B cell (primary cell): ENCODE measurements at regions not wholly inside any gene's neighbourhood (a gene's known extent, or its start where the extent isn't known, plus 50 kb on each side); places are given as distances from the start of the nearest gene placed in this dataset.

Experiments used
- ATAC-seq: fragments of 200-7000 bp; cut with Tn5 transposase; one replicate; pipeline ENCODE4 v1.10.0; 2021; ENCODE audit warnings: low read depth, mild to moderate bottlenecking, moderate number of reproducible peaks, moderate library complexity
- CTCF ChIA-PET: fragments of 350-600 bp; sonication (Branson Sonifier 250); formaldehyde crosslinking; loops from one replicate; lab custom pipeline; 2021; ENCODE audit warnings: antibody characterized with exemption, inconsistent platforms; lab: Charles Lee
- POLR2A ChIA-PET: fragments of 350-600 bp; sonication (Branson Sonifier 250); formaldehyde crosslinking; loops from one replicate; lab custom pipeline; 2021; ENCODE audit warnings: antibody characterized with exemption; lab: Charles Lee
- DNase-seq: peaks from one replicate; pipeline ENCODE4 v3.0.0; 2013
- H2AFZ ChIP-seq: 2 replicates; pipeline ENCODE4 v1.6.1; 2012; ENCODE audit warnings: mild to moderate bottlenecking, low read depth, low read length; ENCODE audit not compliant: insufficient read depth, poor library complexity, severe bottlenecking
- H3K27ac ChIP-seq, 2 donors: 1 replicate in 1 of 2; 2 replicates in 1 of 2; pipeline ENCODE4 v1.5.1; 2012 to 2013; ENCODE audit warnings: low read length in 2 of 2, mild to moderate bottlenecking in 2 of 2, moderate library complexity in 1 of 2
- H3K27me3 ChIP-seq, 4 experiments: fragments of 200-600 bp in 1 of 4; sonication (generic) in 1 of 4; replicated peaks in 1 of 4; 1 replicate in 2 of 4; 2 replicates in 2 of 4; pipeline versions ENCODE4 v1.6.1 to v1.7.0; 2013 to 2016; ENCODE audit warnings: low read length in 3 of 4, mild to moderate bottlenecking in 2 of 4, mixed read lengths in 1 of 4, moderate library complexity in 1 of 4; ENCODE audit not compliant: insufficient read depth in 4 of 4, control insufficient read depth in 3 of 4; ENCODE audit errors: control extremely low read depth in 1 of 4
- H3K36me3 ChIP-seq, 2 experiments: replicated peaks in 1 of 2; 1 replicate in 1 of 2; 2 replicates in 1 of 2; pipeline versions ENCODE4 v1.6.1 to v1.7.1; 2013; ENCODE audit warnings: low read length in 1 of 2; ENCODE audit not compliant: insufficient read depth in 2 of 2, control insufficient read depth in 1 of 2; ENCODE audit errors: control extremely low read depth in 1 of 2, extremely low read depth in 1 of 2
- H3K4me1 ChIP-seq, 2 donors: fragments of 200-600 bp in 1 of 2; sonication (generic) in 1 of 2; 1 replicate in 1 of 2; 2 replicates in 1 of 2; pipeline versions ENCODE4 v1.5.1 to v1.6.1; 2013 to 2017; ENCODE audit warnings: low read length in 2 of 2; ENCODE audit not compliant: control insufficient read depth in 2 of 2, insufficient read depth in 2 of 2
- H3K4me2 ChIP-seq: replicated peaks from 2 replicates; pipeline ENCODE3; 2012; ENCODE audit warnings: mild to moderate bottlenecking, low read depth, low read length; ENCODE audit not compliant: poor library complexity, severe bottlenecking
- H3K4me3 ChIP-seq, 5 experiments: fragments of 200-600 bp in 1 of 5; sonication (generic) in 1 of 5; 1 replicate in 3 of 5; 2 replicates in 2 of 5; pipeline versions ENCODE4 v1.5.1 to v1.7.0; 2011 to 2016; ENCODE audit warnings: low read length in 4 of 5, mild to moderate bottlenecking in 4 of 5, low read depth in 2 of 5, control low read depth in 1 of 5, moderate library complexity in 1 of 5; ENCODE audit not compliant: insufficient read depth in 1 of 5; ENCODE audit errors: control extremely low read depth in 1 of 5, extremely low read depth in 1 of 5
- H3K79me2 ChIP-seq: fragments of 200-600 bp; sonication (generic); one replicate; pipeline ENCODE4 v1.6.0; 2016; ENCODE audit warnings: low read length; ENCODE audit not compliant: control insufficient read depth, insufficient read depth
- H3K9ac ChIP-seq: fragments of 200-600 bp; sonication (generic); 2 replicates; pipeline ENCODE4 v1.6.1; 2017; ENCODE audit warnings: mild to moderate bottlenecking, low read length, moderate library complexity
- H3K9me3 ChIP-seq, 3 donors: one replicate each; pipeline versions ENCODE4 v1.6.1 to v1.7.1; 2013; ENCODE audit warnings: low read length in 2 of 3; ENCODE audit not compliant: control insufficient read depth in 2 of 3, insufficient read depth in 1 of 3; ENCODE audit errors: control extremely low read depth in 1 of 3
- H4K20me1 ChIP-seq: 2 replicates; pipeline ENCODE4 v1.6.0; 2012; ENCODE audit warnings: mild to moderate bottlenecking, low read length; ENCODE audit not compliant: insufficient read depth, control insufficient read depth, poor library complexity, severe bottlenecking
- H3K27ac Mint-ChIP-seq: one replicate; pipeline ENCODE4 v1.8.0; 2021; ENCODE audit warnings: mixed read lengths
- H3K27me3 Mint-ChIP-seq: one replicate; pipeline ENCODE4 v1.8.0; 2021; ENCODE audit warnings: mixed read lengths
- H3K4me1 Mint-ChIP-seq: one replicate; pipeline ENCODE4 v1.8.0; 2021; ENCODE audit warnings: mixed read lengths
- H3K4me3 Mint-ChIP-seq: one replicate; pipeline ENCODE4 v1.8.0; 2021; ENCODE audit warnings: mixed read lengths
- H3K9me3 Mint-ChIP-seq: one replicate; pipeline ENCODE4 v1.8.0; 2022; ENCODE audit warnings: mixed read lengths; ENCODE audit not compliant: insufficient read depth
- CTCF ChIP-seq: fragments of 200-600 bp; IDR thresholded peaks from one replicate; pipeline ENCODE4 v1.8.0; 2022; ENCODE audit warnings: antibody characterized with exemption, mild to moderate bottlenecking
- EZH2 ChIP-seq: IDR thresholded peaks from 2 replicates; pipeline ENCODE4 v1.6.1; 2012; ENCODE audit warnings: borderline replicate concordance, low read depth, mild to moderate bottlenecking, moderate library complexity, low read length; ENCODE audit not compliant: insufficient read depth, poor library complexity, severe bottlenecking
- WGBS: methylation state at CpG from one replicate; pipeline ENCODE4 v1.1.5; 2013; ENCODE audit warnings: missing lambda C conversion rate; ENCODE audit not compliant: insufficient coverage; 5-methylcytosine and 5-hydroxymethylcytosine counted together
- intact Hi-C: fragments of 100-400 bp; cut with micrococcal nuclease; formaldehyde crosslinking; loops from one replicate; pipeline ENCODE4 v1.10.0; 2022

- ATAC-seq (no peak), DNase-seq (no peak)
- no peak overlapping the region for H3K4me3 Mint-ChIP-seq
- no peaks in the 10 kb centered on the region for H3K9me3 ChIP-seq
- ChIA-PET POLR2A (no interaction called here), CTCF (no interaction called here)
- H3K4me2 ChIP-seq: no peak overlapping the region
- intact Hi-C loops: no loop called here
- H3K27ac ChIP-seq: no peak overlapping the region
- H3K4me3 ChIP-seq: no peak overlapping the region
- no peaks in the 10 kb centered on the region for H3K27me3 ChIP-seq
- H2AFZ ChIP-seq: no peak overlapping the region
- TF ChIP-seq EZH2: no peak
- no peak for TF ChIP-seq CTCF
- no peaks in the 10 kb centered on the region for H4K20me1 ChIP-seq
- no peaks in the 10 kb centered on the region for H3K27me3 Mint-ChIP-seq
- no peaks in the 10 kb centered on the region for H3K4me1 ChIP-seq
- no peak overlapping the region for H3K9ac ChIP-seq
- no peaks in the 10 kb centered on the region for H3K36me3 ChIP-seq
- no peak overlapping the region for H3K27ac Mint-ChIP-seq
- no CpG with 5 or more reads among the region's 2 CpGs for WGBS
- H3K9me3 Mint-ChIP-seq: no peaks in the 10 kb centered on the region
- H3K4me1 Mint-ChIP-seq: no peaks in the 10 kb centered on the region
- no peaks in the 10 kb centered on the region for H3K79me2 ChIP-seq
These were observed 107.5 kb downstream of the OSR1 start for GRCh38 chr2:19250906-19251305.

- Histone ChIP-seq H3K9ac (no peak overlapping the region), H3K4me1 (no peaks in the 10 kb centered on the region), H3K36me3 (no peaks in the 10 kb centered on the region), H4K20me1 (no peaks in the 10 kb centered on the region), H3K4me3 (no peak overlapping the region), H3K9me3 (no peaks in the 10 kb centered on the region), H3K27ac (no peak overlapping the region), H2AFZ (no peak overlapping the region), H3K4me2 (no peak overlapping the region), H3K79me2 (no peaks in the 10 kb centered on the region), H3K27me3 (no peaks in the 10 kb centered on the region)
- Mint-ChIP-seq H3K9me3 (no peaks in the 10 kb centered on the region), H3K4me3 (no peak overlapping the region), H3K4me1 (no peaks in the 10 kb centered on the region), H3K27me3 (no peaks in the 10 kb centered on the region), H3K27ac (no peak overlapping the region)
- intact Hi-C loops: no loop called here
- ATAC-seq (no peak), DNase-seq (no peak)
- CTCF ChIA-PET: no interaction called here
- no CpG with 5 or more reads among the region's 4 CpGs for WGBS
- POLR2A ChIA-PET: no interaction called here
- TF ChIP-seq CTCF: no peak
- TF ChIP-seq EZH2: no peak
These were observed 111.2 kb downstream of the OSR1 start for GRCh38 chr2:19247186-19247585.
